ENCODE measurements at regions not wholly inside any gene's neighbourhood (a gene's known extent, or its start where the extent isn't known, plus 50 kb on each side); places are given as distances from the start of the nearest gene placed in this dataset.

GRCh38 chr13:42373048-42373812, 101.3 kb downstream of the AKAP11 start:
- TF ChIP-seq SPI1 (IDR thresholded peaks at IDR 0.05; ENCODE audit: borderline replicate concordance, low read depth), result no peak
- no peak for TF ChIP-seq POLR2AphosphoS5 (IDR thresholded peaks at IDR 0.05; ENCODE audit: low read depth)
- TF ChIP-seq REST (IDR thresholded peaks at IDR 0.05; ENCODE audit: insufficient replicate concordance, low read depth), result no peak
- TF ChIP-seq CTCF (IDR thresholded peaks at IDR 0.05; ENCODE audit: insufficient read depth, low read length), result no peak
- no peak for TF ChIP-seq GABPA (IDR thresholded peaks at IDR 0.05; ENCODE audit: low read depth)
- no peaks in the 10 kb centered on the region for H3K27me3 ChIP-seq (ENCODE audit: insufficient read depth, poor library complexity, severe bottlenecking)
- DNase-seq (ENCODE audit: low read depth in 1 of 2, low spot score in 1 of 2), result no peak
- H3K4me3 ChIP-seq (replicated peaks; ENCODE audit: insufficient read depth, low read length), result no peak overlapping the region
- H3K27ac ChIP-seq (replicated peaks), result no peak overlapping the region

- no peak for TF ChIP-seq REST (IDR thresholded peaks at IDR 0.05; ENCODE audit: insufficient replicate concordance, low read depth)
- Histone ChIP-seq H3K27me3 (ENCODE audit: insufficient read depth, poor library complexity, severe bottlenecking) (no peaks in the 10 kb centered on the region), H3K27ac (replicated peaks) (no peak overlapping the region), H3K4me3 (replicated peaks; ENCODE audit: insufficient read depth, low read length) (no peak overlapping the region)
- DNase-seq (ENCODE audit: low read depth in 1 of 2, low spot score in 1 of 2), result no peak
These were observed 103.7 kb downstream of the AKAP11 start for GRCh38 chr13:42375663-42376062.

GRCh38 chr13:42377640-42378382, 105.9 kb downstream of the AKAP11 start:
- Histone ChIP-seq H3K4me3 (replicated peaks; ENCODE audit: insufficient read depth, low read length) (no peak overlapping the region), H3K27ac (replicated peaks) (no peak overlapping the region), H3K27me3 (ENCODE audit: insufficient read depth, poor library complexity, severe bottlenecking) (no peaks in the 10 kb centered on the region)
- DNase-seq (ENCODE audit: low read depth in 1 of 2, low spot score in 1 of 2), result peak in 1 of 2 experiments; percentile 23
- TF ChIP-seq CTCF (IDR thresholded peaks at IDR 0.05; ENCODE audit: insufficient read depth, low read length) (no peak), REST (IDR thresholded peaks at IDR 0.05; ENCODE audit: insufficient replicate concordance, low read depth) (no peak), SPI1 (IDR thresholded peaks at IDR 0.05; ENCODE audit: borderline replicate concordance, low read depth) (no peak), GABPA (IDR thresholded peaks at IDR 0.05; ENCODE audit: low read depth) (no peak), POLR2AphosphoS5 (IDR thresholded peaks at IDR 0.05; ENCODE audit: low read depth) (no peak)

Data from HL-60 (cell line).